Neutrophil (primary cell): ENCODE measurements at regions not wholly inside any gene's neighbourhood (a gene's known extent, or its start where the extent isn't known, plus 50 kb on each side); places are given as distances from the start of the nearest gene placed in this dataset.

Experiments
- H3K27ac ChIP-seq: fragments of 200-600 bp; sonication (generic); 2 replicates; pipeline ENCODE4 v1.5.1; 2016; ENCODE audit warnings: mild to moderate bottlenecking, moderate library complexity
- H3K27me3 ChIP-seq: fragments of 200-600 bp; sonication (generic); 2 replicates; pipeline ENCODE4 v1.6.0; 2016; ENCODE audit warnings: mild to moderate bottlenecking
- H3K36me3 ChIP-seq: fragments of 200-600 bp; sonication (generic); 2 replicates; pipeline ENCODE4 v1.5.1; 2017
- H3K4me1 ChIP-seq, 2 experiments: fragments of 200-600 bp in 1 of 2; sonication (generic) in 1 of 2; 1 replicate in 1 of 2; 2 replicates in 1 of 2; pipeline versions ENCODE4 v1.5.1 to v1.6.1; 2013 to 2016; ENCODE audit warnings: low read depth in 1 of 2, low read length in 1 of 2, mild to moderate bottlenecking in 1 of 2, moderate library complexity in 1 of 2; ENCODE audit not compliant: control insufficient read depth in 1 of 2, insufficient read depth in 1 of 2
- H3K4me3 ChIP-seq, 2 experiments: fragments of 200-600 bp in 1 of 2; sonication (generic) in 1 of 2; 1 replicate in 1 of 2; 2 replicates in 1 of 2; pipeline ENCODE4 v1.5.1; 2013 to 2016; ENCODE audit warnings: low read depth in 1 of 2, low read length in 1 of 2, mild to moderate bottlenecking in 1 of 2, moderate library complexity in 1 of 2
- H3K9me3 ChIP-seq: fragments of 200-600 bp; sonication (generic); 2 replicates; pipeline ENCODE4 v1.5.1; 2016
- TF ChIP-seq, protein P1 (sequence below): fragments of 200-600 bp; sonication (generic); IDR thresholded peaks from 2 replicates; pipeline ENCODE4 v1.5.1; 2016; ENCODE audit warnings: antibody characterized with exemption

DNA sequence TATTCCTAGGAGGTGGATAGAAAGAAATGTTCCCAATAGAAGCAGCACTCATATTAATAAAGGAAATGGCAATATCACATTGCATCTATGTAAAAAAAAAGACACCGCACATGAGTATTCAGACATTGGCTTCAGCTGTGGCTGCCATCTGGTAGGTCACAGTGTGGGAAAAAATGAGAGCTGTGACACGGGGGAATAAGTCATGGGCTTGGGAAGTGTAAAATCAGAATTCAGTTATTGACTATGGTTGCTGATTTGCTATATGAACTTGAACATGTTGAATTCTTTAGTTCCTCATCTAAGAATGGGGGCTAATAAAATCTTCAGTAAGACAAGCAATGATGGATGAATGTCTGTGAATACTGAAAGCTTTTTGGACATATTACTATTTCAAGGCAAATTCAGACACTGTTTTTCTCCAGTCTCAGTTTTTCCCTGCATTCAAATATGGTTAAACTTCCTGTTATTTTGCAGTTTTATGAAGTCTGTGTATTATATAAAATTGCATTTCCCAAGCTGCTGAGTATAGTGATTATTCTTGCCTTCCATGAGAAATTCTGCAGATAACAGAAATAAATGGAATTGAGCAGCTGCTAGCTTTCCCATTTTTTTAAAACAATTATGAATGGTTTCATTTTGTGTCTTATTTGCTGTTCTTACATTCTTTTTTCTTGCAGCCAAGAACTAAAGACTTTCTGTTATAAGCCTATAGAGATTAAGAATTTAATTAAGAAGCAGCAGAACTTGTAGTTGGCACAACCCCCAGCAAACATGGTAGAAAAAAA is 221.0 kb downstream of the ANKRD50 start:
- TF ChIP-seq, protein P1, sequence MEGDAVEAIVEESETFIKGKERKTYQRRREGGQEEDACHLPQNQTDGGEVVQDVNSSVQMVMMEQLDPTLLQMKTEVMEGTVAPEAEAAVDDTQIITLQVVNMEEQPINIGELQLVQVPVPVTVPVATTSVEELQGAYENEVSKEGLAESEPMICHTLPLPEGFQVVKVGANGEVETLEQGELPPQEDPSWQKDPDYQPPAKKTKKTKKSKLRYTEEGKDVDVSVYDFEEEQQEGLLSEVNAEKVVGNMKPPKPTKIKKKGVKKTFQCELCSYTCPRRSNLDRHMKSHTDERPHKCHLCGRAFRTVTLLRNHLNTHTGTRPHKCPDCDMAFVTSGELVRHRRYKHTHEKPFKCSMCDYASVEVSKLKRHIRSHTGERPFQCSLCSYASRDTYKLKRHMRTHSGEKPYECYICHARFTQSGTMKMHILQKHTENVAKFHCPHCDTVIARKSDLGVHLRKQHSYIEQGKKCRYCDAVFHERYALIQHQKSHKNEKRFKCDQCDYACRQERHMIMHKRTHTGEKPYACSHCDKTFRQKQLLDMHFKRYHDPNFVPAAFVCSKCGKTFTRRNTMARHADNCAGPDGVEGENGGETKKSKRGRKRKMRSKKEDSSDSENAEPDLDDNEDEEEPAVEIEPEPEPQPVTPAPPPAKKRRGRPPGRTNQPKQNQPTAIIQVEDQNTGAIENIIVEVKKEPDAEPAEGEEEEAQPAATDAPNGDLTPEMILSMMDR = no peak

DNA sequence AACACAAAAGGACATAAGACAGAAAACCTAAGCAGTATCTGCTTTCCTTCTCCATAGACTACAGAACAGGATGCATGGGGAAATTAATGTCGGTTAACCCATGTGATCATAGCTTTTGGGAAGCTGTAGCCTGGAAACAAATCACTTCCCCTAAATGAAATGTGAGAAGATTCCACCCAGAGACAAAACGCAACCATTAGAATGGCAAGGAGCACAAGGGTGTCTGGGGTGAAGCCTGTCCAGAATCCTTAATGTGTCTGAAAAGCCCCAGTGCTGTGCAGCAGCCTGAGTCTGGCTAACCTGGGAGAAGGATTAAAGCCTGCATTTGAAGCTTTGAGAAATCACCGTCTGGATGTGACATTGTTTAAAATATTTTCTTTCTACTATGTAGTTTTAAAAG is 213.3 kb downstream of the ANKRD50 start:
- Histone ChIP-seq H3K27me3 (no peaks in the 10 kb centered on the region), H3K9me3 (no peaks in the 10 kb centered on the region), H3K36me3 (no peaks in the 10 kb centered on the region), H3K4me1 (peaks cover under 1 to 3% of the 10 kb centered on the region in 2 experiments), H3K4me3 (no peak overlapping the region), H3K27ac (no peak overlapping the region)
- TF ChIP-seq, protein P1 = no peak

More for the DNA sequence above, 221.0 kb downstream of the ANKRD50 start:
- no peaks in the 10 kb centered on the region for H3K36me3 ChIP-seq
- no peaks in the 10 kb centered on the region for H3K9me3 ChIP-seq
- H3K27me3 ChIP-seq = no peaks in the 10 kb centered on the region
- no peak overlapping the region for H3K4me3 ChIP-seq
- no peaks in the 10 kb centered on the region for H3K4me1 ChIP-seq
- H3K27ac ChIP-seq = no peak overlapping the region

DNA sequence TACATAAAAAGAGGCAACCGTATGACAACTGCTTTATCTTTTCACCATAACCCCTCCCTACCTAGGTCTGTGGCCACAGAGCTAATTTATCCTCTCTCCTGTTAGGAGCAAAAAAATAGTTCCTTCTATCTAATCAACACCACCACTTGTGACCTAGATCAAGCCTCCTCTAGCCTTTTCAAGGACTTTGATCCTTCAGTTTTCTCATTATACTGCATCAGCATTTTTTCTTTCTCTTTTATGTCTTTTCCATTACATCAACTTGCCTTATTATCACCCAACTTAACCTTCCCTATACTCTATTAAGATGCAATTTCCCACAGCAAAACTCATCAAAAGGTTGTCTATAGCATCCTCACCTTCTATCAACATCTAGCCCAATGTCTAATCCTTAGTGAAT is 211.0 kb downstream of the ANKRD50 start:
- Histone ChIP-seq H3K4me1 (peaks cover 17 to 23% of the 10 kb centered on the region in 2 experiments), H3K4me3 (no peak overlapping the region), H3K9me3 (no peaks in the 10 kb centered on the region), H3K27ac (no peak overlapping the region), H3K27me3 (no peaks in the 10 kb centered on the region), H3K36me3 (no peaks in the 10 kb centered on the region)
- TF ChIP-seq, protein P1 = no peak

DNA sequence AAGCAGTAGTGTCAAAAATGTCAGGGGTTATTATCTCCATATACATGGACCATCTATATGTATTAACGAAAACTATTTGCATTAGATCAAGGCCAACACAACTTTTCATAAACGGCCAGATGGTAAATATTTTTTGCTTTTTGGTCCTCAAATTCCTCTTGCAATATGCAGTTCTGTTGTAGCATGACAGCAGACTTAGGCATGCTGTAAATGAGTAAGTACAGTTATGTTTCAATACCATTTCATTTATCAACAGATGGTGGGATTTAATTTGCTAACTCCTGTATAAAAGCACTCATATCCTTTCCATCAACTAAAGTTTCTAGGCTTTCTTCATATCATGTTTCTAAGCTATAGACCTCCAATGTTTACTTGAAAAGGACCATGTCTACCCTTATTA is 208.1 kb downstream of the ANKRD50 start:
- Histone ChIP-seq H3K36me3 (no peaks in the 10 kb centered on the region), H3K9me3 (no peaks in the 10 kb centered on the region), H3K27ac (no peak overlapping the region), H3K4me1 (peaks cover 32 to 42% of the 10 kb centered on the region in 2 experiments), H3K4me3 (no peak overlapping the region), H3K27me3 (no peaks in the 10 kb centered on the region)
- TF ChIP-seq, protein P1 = no peak

DNA sequence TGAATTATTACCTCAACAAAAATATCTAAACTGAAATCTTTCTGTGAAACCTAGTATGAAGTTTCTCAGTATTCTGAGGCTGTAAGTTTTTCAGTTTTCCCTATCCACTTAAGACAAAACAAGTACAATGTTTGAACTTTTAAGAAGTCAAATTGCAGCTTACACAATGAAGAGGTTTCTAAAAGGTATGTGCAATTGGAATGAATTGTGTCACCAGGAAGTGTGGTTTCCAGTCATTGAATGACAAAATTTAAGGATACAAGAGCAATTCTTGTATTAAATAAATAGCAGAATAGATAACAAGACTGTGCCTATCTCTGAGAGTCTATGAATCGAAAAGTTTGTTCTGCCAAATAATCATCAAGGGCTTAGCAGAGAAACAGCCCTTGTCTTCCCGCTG is 207.3 kb downstream of the ANKRD50 start:
- no peaks in the 10 kb centered on the region for H3K27me3 ChIP-seq
- H3K4me3 ChIP-seq = no peak overlapping the region
- TF ChIP-seq, protein P1 = no peak
- peaks cover 32 to 42% of the 10 kb centered on the region in 2 experiments for H3K4me1 ChIP-seq
- H3K36me3 ChIP-seq = no peaks in the 10 kb centered on the region
- no peak overlapping the region for H3K27ac ChIP-seq
- no peaks in the 10 kb centered on the region for H3K9me3 ChIP-seq
